Panc1 (cell line): ENCODE measurements at regions not wholly inside any gene's neighbourhood (a gene's known extent, or its start where the extent isn't known, plus 50 kb on each side); places are given as distances from the start of the nearest gene placed in this dataset.

ENCODE experiments used
- ATAC-seq: fragments of 200-7000 bp; cut with Tn5 transposase; 2 replicates; pipeline ENCODE4 v1.9.1; 2020; ENCODE audit warnings: mild to moderate bottlenecking, moderate library complexity
- BruUV-seq: library from RNA; stranded (reverse); fragments of 400-500 nt; replicated peaks from 2 replicates; lab custom pipeline; 2021; lab: Mats Ljungman, UMichigan
- CTCF ChIA-PET: fragments of 300-600 bp; sonication (Branson Sonifier 250); formaldehyde crosslinking; loops from one replicate; lab custom pipeline; 2022; ENCODE audit warnings: antibody characterized with exemption; lab: Charles Lee
- POLR2A ChIA-PET: fragments of 300-600 bp; sonication (Branson Sonifier 250); formaldehyde crosslinking; loops from one replicate; lab custom pipeline; 2022; ENCODE audit warnings: antibody characterized with exemption; lab: Charles Lee
- DNase-seq: peaks from one replicate; pipeline ENCODE4 v3.0.0-alpha.2; 2010; ENCODE audit warnings: low read depth, low spot score
- H3K27ac ChIP-seq: 2 replicates; pipeline ENCODE4 v1.5.1; 2011; ENCODE audit warnings: mild to moderate bottlenecking, low read length, inconsistent platforms
- H3K27me3 ChIP-seq: fragments of 200-500 bp; sonication (Bioruptor generic); 2 replicates; pipeline ENCODE4 v1.6.0; 2014; ENCODE audit warnings: low read length, inconsistent platforms; ENCODE audit not compliant: control insufficient read depth, insufficient read depth
- H3K36me3 ChIP-seq: fragments of 200-500 bp; sonication (Bioruptor generic); 2 replicates; pipeline ENCODE4 v1.5.1; 2014; ENCODE audit warnings: inconsistent platforms, mild to moderate bottlenecking, low read length, moderate library complexity; ENCODE audit not compliant: control insufficient read depth, insufficient read depth
- H3K4me1 ChIP-seq: 2 replicates; pipeline ENCODE4 v1.5.1; 2011; ENCODE audit warnings: inconsistent platforms, mild to moderate bottlenecking, low read length, moderate library complexity; ENCODE audit not compliant: control insufficient read depth, insufficient read depth
- H3K4me3 ChIP-seq, 2 experiments: 2 replicates each; pipeline ENCODE4 v1.5.1; 2011 to 2012; ENCODE audit warnings: low read depth in 2 of 2, low read length in 2 of 2, mild to moderate bottlenecking in 2 of 2, inconsistent platforms in 1 of 2, moderate library complexity in 1 of 2
- H3K9me3 ChIP-seq: fragments of 200-500 bp; sonication (Bioruptor generic); 2 replicates; pipeline ENCODE4 v1.5.1; 2014; ENCODE audit warnings: low read depth, mild to moderate bottlenecking, inconsistent platforms, low read length, moderate library complexity; ENCODE audit not compliant: control insufficient read depth, insufficient read depth
- POLR2AphosphoS5 ChIP-seq: IDR thresholded peaks from 2 replicates; pipeline ENCODE4 v1.6.1; 2012; ENCODE audit warnings: mild to moderate bottlenecking, low read depth, low read length, moderate library complexity
- SIN3A ChIP-seq: IDR thresholded peaks from 2 replicates; pipeline ENCODE4 v1.6.1; 2012; ENCODE audit warnings: low read depth, mild to moderate bottlenecking, low read length, moderate library complexity, borderline replicate concordance; ENCODE audit not compliant: insufficient read depth
- TCF7L2 ChIP-seq: IDR thresholded peaks from 2 replicates; pipeline ENCODE4 v1.6.1; 2011; ENCODE audit warnings: mild to moderate bottlenecking, low read depth, low read length, inconsistent platforms
- in situ Hi-C: cut with HindIII; loops from 2 replicates; pipeline ENCODE4 v1.10.0; 2016; ENCODE audit warnings: low sequenced_read_pairs, low pct_unique_long_range_greater_than_20kb
- intact Hi-C: fragments of 100-400 bp; cut with micrococcal nuclease; formaldehyde crosslinking; loops from one replicate; pipeline ENCODE4 v1.10.0; 2022; ENCODE audit not compliant: unreplicated experiment
- TF ChIP-seq, protein P1 (sequence below): fragments of 450-650 bp; IDR thresholded peaks from 2 replicates; pipeline ENCODE4 v1.5.1; 2017; ENCODE audit warnings: mild to moderate bottlenecking
- TF ChIP-seq, protein P2 (sequence below), 2 experiments: IDR thresholded peaks; 2 replicates each; pipeline ENCODE4 v1.6.1; 2011 to 2012; ENCODE audit warnings: low read depth in 2 of 2, control low read depth in 1 of 2, low read length in 1 of 2, mild to moderate bottlenecking in 1 of 2, moderate library complexity in 1 of 2; ENCODE audit not compliant: insufficient read depth in 1 of 2

- no peaks in the 10 kb centered on the region for H3K27me3 ChIP-seq
- peak overlapping the region; percentile 94 for H3K27ac ChIP-seq
- ChIA-PET POLR2A (interaction anchor here (0.6 to 1.3 kb wide), 2 partner anchors 14 to 44 kb away, joined by 3 read pairs; no protein-coding TSS in a partner anchor), CTCF (no interaction called here)
- BruUV-seq: no TSS peak
- DNase-seq (no peak), ATAC-seq (no peak)
- in situ Hi-C loops: no loop called here
- TF ChIP-seq, protein P1, sequence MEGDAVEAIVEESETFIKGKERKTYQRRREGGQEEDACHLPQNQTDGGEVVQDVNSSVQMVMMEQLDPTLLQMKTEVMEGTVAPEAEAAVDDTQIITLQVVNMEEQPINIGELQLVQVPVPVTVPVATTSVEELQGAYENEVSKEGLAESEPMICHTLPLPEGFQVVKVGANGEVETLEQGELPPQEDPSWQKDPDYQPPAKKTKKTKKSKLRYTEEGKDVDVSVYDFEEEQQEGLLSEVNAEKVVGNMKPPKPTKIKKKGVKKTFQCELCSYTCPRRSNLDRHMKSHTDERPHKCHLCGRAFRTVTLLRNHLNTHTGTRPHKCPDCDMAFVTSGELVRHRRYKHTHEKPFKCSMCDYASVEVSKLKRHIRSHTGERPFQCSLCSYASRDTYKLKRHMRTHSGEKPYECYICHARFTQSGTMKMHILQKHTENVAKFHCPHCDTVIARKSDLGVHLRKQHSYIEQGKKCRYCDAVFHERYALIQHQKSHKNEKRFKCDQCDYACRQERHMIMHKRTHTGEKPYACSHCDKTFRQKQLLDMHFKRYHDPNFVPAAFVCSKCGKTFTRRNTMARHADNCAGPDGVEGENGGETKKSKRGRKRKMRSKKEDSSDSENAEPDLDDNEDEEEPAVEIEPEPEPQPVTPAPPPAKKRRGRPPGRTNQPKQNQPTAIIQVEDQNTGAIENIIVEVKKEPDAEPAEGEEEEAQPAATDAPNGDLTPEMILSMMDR: no peak
- TF ChIP-seq, protein P2, sequence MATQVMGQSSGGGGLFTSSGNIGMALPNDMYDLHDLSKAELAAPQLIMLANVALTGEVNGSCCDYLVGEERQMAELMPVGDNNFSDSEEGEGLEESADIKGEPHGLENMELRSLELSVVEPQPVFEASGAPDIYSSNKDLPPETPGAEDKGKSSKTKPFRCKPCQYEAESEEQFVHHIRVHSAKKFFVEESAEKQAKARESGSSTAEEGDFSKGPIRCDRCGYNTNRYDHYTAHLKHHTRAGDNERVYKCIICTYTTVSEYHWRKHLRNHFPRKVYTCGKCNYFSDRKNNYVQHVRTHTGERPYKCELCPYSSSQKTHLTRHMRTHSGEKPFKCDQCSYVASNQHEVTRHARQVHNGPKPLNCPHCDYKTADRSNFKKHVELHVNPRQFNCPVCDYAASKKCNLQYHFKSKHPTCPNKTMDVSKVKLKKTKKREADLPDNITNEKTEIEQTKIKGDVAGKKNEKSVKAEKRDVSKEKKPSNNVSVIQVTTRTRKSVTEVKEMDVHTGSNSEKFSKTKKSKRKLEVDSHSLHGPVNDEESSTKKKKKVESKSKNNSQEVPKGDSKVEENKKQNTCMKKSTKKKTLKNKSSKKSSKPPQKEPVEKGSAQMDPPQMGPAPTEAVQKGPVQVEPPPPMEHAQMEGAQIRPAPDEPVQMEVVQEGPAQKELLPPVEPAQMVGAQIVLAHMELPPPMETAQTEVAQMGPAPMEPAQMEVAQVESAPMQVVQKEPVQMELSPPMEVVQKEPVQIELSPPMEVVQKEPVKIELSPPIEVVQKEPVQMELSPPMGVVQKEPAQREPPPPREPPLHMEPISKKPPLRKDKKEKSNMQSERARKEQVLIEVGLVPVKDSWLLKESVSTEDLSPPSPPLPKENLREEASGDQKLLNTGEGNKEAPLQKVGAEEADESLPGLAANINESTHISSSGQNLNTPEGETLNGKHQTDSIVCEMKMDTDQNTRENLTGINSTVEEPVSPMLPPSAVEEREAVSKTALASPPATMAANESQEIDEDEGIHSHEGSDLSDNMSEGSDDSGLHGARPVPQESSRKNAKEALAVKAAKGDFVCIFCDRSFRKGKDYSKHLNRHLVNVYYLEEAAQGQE (IDR thresholded peaks at IDR 0.05; ENCODE audit: insufficient read depth in 1 of 2, low read depth in 2 of 2, low read length in 1 of 2): no peak
- TF ChIP-seq POLR2AphosphoS5 (no peak), TCF7L2 (no peak), SIN3A (no peak)
- H3K4me3 ChIP-seq: no peak overlapping the region
- intact Hi-C loops: no loop called here
- no peaks in the 10 kb centered on the region for H3K9me3 ChIP-seq
- no peaks in the 10 kb centered on the region for H3K36me3 ChIP-seq
- H3K4me1 ChIP-seq: peaks cover 92% of the 10 kb centered on the region
Observed at GRCh38 chr9:21567926-21568325, 85.8 kb upstream of the IFNE start.

GRCh38 chr9:21568484-21568883 lies 86.4 kb upstream of the IFNE start:
- DNase-seq: no peak
- no peaks in the 10 kb centered on the region for H3K9me3 ChIP-seq
- H3K36me3 ChIP-seq: no peaks in the 10 kb centered on the region
- H3K4me1 ChIP-seq: peaks cover 86% of the 10 kb centered on the region
- no peak for ATAC-seq
- in situ Hi-C loops: no loop called here
- H3K27me3 ChIP-seq: no peaks in the 10 kb centered on the region
- ChIA-PET CTCF (no interaction called here), POLR2A (interaction anchor here (1.3 kb wide), 1 partner anchor 13 kb away, joined by 3 read pairs; no protein-coding TSS in a partner anchor)
- no TSS peak for BruUV-seq
- intact Hi-C loops: no loop called here
- TF ChIP-seq, protein P1: no peak
- TF ChIP-seq, protein P2 (IDR thresholded peaks at IDR 0.05; ENCODE audit: insufficient read depth in 1 of 2, low read depth in 2 of 2, low read length in 1 of 2): no peak
- peak; percentile 82 for TF ChIP-seq TCF7L2
- H3K27ac ChIP-seq: peak overlapping the region; percentile 94
- H3K4me3 ChIP-seq: peak overlapping the region in 1 of 2 experiments; percentile 6; a peak in 1 of 4 replicates
